ENCODE measurements at regions not wholly inside any gene's neighbourhood (a gene's known extent, or its start where the extent isn't known, plus 50 kb on each side); places are given as distances from the start of the nearest gene placed in this dataset.
"Not testable (repeated sequence)": the region's sequence is repeated elsewhere in the genome, so short reads cannot be mapped to it uniquely, and the experiment has no call there.

DNA sequence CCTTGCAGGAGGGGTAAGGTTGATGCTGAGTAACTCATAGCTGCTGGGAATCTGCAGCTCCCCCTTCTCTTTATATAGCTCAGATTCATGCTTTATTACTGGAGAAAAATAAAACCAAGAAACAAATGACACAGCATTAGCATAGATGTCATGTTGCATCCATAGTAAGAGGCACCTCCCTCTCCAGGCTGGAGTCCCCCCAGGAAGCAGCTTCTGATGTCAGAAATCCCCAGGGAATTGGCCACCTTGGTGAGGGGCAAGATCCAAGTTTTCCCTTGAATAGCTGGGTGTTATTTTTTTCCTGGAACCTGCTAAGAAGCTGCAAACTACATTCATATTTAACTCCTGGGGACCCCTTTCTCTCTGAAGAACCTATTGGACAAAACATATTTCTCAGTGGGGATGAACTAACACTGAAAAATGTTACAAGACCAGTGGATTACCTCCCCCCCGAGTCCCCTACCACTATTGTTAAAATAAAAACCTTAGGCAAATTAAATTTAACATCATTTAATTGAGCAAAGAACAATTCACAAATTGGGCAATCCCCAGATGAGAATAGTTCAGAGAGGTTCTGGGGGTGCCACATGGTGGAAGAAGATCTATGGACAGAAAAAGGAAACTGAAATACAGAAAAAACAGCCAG lies 163.7 kb upstream of the NAMPT start:
- TF ChIP-seq CTCF (IDR thresholded peaks at IDR 0.05) (no peak), POLR2A (IDR thresholded peaks at IDR 0.05) (no peak)
- no peak overlapping the region for H3K4me3 ChIP-seq
- no peak for DNase-seq
- intact Hi-C loops (cut with DNase I), result no loop called here
- H3K4me1 ChIP-seq, result no peaks in the 10 kb centered on the region
- 0 to 71% (median 61%) methylated on average over 1 of the region's 1 CpG for WGBS, 4 donors
- no peaks in the 10 kb centered on the region for H3K36me3 ChIP-seq
- no peak for ATAC-seq
- H3K27me3 ChIP-seq, result no peaks in the 10 kb centered on the region
- H3K27ac ChIP-seq, result no peak overlapping the region
- peaks cover 0 to 14% (median 6%) of the 10 kb centered on the region in 12 donors for H3K9me3 ChIP-seq

DNA sequence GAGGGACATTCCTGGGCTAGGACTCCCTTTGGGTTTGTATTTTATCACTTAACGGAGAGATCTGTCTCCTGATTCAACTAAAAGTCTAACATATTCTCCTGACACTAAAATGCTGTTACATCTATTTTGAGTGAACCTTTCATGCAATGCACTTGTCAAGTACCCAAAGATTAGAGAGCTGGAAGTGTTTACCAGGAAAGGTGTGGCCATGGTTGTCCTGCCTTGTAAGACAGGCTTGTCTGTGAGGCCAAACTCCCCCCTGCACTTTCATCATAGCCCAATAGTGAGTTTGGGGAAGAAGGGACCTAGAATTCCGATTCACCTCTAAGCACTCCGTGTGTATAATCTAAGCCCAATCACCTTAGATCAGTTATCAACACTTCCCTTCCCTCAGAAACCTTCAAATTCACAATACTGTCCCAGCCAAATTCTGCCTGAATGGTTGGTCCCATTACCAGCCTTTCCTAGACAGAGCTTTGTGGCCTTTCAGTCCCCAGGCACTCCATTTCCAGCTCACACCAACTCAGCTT lies 162.6 kb upstream of the NAMPT start:
- no peaks in the 10 kb centered on the region for H3K4me1 ChIP-seq
- DNase-seq (no peak), ATAC-seq (no peak)
- no peak overlapping the region for H3K27ac ChIP-seq
- H3K36me3 ChIP-seq, result no peaks in the 10 kb centered on the region
- H3K27me3 ChIP-seq, result no peaks in the 10 kb centered on the region
- no peak overlapping the region for H3K4me3 ChIP-seq
- TF ChIP-seq POLR2A (IDR thresholded peaks at IDR 0.05) (no peak), CTCF (IDR thresholded peaks at IDR 0.05) (no peak)
- H3K9me3 ChIP-seq, result peaks cover 0 to 7% (median 3%) of the 10 kb centered on the region in 12 donors
- 67 to 86% (median 79%) methylated on average over 3 of the region's 3 CpGs for WGBS, 4 donors
- intact Hi-C loops (cut with DNase I), result no loop called here

DNA sequence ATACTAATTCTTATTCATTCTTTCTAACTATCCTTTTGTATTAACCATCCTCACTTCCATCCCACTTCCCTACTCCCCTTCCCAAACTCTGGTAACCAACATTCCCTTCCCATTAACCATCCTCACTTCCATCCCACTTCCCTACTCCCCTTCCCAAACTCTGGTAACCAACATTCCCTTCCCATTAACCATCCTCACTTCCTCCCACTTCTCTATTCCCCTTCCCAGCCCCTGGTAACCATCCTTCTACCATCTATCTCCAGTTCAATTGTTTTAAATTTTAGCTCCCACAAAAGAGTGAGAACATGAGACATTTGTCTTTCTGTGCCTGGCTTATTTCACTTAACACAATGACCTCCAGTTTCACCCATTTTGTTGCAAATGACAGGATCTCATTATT lies 160.6 kb upstream of the NAMPT start:
- H3K4me3 ChIP-seq; H3K9me3 ChIP-seq; DNase-seq; H3K4me1 ChIP-seq; H3K27me3 ChIP-seq; ATAC-seq; intact Hi-C loops (cut with DNase I); H3K36me3 ChIP-seq; H3K27ac ChIP-seq: not testable (repeated sequence)

DNA sequence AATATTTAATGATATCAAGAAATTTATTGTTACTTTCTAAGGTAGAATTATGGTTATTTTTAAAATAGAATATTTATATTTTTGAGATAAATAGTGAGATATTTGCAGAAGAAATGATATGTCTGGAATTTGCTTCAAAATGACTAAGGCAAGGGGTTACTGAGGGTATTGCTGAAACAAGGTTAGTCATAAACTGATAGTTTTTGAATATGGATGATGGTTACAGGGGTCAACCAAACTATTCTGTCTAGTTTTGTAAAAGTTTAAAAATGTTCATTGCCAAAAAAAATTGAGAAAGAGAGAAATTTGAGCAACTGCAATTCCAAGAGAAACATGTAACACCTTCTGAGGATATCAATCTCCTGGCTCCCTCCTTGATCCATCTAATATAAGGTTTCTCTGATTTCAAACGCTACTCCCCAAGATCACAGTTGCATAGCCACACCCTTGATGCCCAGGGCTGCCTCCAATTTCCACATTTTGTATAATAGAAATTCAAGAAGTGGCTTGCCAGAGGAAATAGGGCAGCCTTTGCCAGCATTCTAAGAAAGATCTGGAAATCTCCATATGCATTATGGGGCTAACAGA lies 159.4 kb upstream of the NAMPT start:
- H3K4me1 ChIP-seq, result no peaks in the 10 kb centered on the region
- intact Hi-C loops (cut with DNase I), result no loop called here
- no peak overlapping the region for H3K4me3 ChIP-seq
- H3K9me3 ChIP-seq, result no peaks in the 10 kb centered on the region
- H3K27me3 ChIP-seq, result no peaks in the 10 kb centered on the region
- 62 to 81% (median 80%) methylated on average over 1 of the region's 1 CpG for WGBS, 4 donors
- DNase-seq, result no peak
- no peak for TF ChIP-seq POLR2A (IDR thresholded peaks at IDR 0.05)
- no peak for TF ChIP-seq CTCF (IDR thresholded peaks at IDR 0.05)
- H3K27ac ChIP-seq, result no peak overlapping the region
- H3K36me3 ChIP-seq, result no peaks in the 10 kb centered on the region
- ATAC-seq, result no peak

- Histone ChIP-seq H3K4me1 (no peaks in the 10 kb centered on the region), H3K27ac (no peak overlapping the region), H3K9me3 (no peaks in the 10 kb centered on the region), H3K27me3 (no peaks in the 10 kb centered on the region), H3K4me3 (no peak overlapping the region), H3K36me3 (no peaks in the 10 kb centered on the region)
- TF ChIP-seq POLR2A (IDR thresholded peaks at IDR 0.05), result no peak
- no peak for TF ChIP-seq CTCF (IDR thresholded peaks at IDR 0.05)
- ATAC-seq (no peak), DNase-seq (no peak)
- intact Hi-C loops (cut with DNase I), result no loop called here
- 83 to 88% (median 84%) methylated on average over 4 of the region's 4 CpGs for WGBS, 4 donors
These were observed 158.4 kb upstream of the NAMPT start for GRCh38 chr7:106443156-106443555.
